Activated T-cell treated with anti-CD3 and anti-CD28 coated beads for 1 hour (primary cell): ENCODE measurements at regions not wholly inside any gene's neighbourhood (a gene's known extent, or its start where the extent isn't known, plus 50 kb on each side); places are given as distances from the start of the nearest gene placed in this dataset.
"Not testable (repeated sequence)": the region's sequence is repeated elsewhere in the genome, so short reads cannot be mapped to it uniquely, and the experiment has no call there.

Experiments
- DNase-seq: peaks from one replicate; pipeline ENCODE4 v3.0.0-alpha.2; 2020; ENCODE audit warnings: low read depth

GRCh38 chr22:42217752-42218280 is 52.6 kb downstream of the TCF20 start:
- no peak for DNase-seq

DNA sequence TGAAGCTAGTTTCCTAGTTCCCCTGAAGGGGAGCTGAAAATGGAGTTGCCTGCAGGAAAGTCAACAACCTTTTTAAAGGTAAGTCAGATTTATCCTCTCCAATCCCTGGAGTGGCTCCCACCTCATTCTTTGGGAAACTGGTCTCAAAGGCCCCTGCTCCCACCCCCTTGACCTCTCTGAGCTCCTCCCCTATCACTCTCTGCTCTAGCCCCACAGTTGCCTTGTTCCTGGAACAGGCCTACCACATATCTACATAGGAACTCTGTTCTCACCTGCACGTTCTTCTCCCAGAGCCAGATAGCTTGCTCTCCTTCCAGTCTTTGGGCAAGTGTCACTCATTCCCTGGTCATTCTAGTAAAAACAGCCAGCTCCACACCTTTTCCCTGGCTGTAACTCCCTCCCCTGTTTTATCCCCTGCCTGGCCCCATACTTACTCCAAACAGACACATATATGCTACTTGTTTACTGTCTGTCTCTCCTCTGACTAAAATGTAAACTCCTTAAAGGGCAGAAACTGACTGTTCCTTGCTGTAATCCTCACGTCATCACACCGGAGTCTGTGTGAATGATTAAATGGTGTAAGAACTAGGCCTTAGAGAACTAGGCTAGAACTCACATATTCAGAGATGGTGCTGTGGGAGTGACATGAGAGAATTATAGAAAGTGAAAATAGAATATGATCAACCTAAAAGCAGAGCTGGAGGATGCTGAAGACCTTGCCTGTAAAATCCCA is 53.3 kb downstream of the TCF20 start:
- DNase-seq, result no peak

DNA sequence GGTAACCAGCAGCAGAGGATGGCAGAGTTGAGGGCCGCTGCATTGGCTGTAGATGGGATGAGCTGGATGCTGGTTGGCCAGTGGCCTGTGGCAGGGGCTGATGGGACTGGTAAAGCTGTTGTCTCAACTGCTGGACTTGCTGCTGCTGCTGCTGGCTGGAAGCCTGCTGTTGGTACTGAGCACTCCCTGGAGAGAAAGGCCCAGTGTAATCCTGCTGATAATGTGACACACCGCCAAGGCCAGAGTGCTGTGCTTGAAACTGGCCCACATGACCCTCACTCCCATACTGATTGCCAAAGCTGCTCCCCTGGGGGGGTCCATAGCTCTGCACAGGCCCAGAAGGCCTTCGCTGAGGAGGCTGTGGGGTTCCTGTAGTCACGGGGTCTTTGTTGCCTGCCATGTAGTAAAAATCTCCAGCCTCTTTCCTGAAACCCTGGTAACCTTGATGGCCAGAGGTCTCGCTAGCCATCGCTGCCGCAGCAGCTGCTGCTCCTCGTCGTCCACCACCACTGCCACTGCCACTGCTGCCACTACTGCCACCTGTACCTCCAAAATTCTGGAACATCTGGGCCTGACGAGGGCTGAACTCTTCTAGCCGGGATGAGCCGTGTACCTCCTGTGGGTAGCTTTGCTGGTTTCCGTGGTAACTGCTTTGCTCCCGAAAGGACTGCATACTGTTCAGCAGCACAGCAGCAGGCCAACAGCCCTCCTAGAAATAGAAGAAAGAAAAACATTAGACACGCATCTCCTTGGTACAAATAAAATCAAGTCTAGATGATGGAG is 55.6 kb downstream of the TCF20 start:
- DNase-seq, result no peak

DNA sequence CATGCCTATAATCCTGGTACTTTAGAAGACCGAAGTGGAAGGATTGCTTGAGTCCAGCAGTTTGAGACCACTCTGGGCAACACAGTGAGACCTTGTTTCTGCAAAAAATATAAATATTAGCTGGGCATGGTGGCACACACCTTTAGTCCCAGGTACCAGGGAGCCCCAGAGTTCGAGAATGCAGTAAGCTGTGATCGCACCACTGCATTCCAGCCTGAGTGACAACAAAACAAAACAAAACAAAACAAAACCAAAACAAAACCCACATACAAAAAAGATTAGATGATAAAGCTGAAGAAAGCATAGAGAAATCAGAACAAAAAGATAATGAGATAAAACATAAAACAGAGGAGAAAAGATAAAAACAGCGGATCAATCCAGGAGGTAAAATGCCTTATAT is 62.1 kb downstream of the TCF20 start:
- no peak for DNase-seq

DNA sequence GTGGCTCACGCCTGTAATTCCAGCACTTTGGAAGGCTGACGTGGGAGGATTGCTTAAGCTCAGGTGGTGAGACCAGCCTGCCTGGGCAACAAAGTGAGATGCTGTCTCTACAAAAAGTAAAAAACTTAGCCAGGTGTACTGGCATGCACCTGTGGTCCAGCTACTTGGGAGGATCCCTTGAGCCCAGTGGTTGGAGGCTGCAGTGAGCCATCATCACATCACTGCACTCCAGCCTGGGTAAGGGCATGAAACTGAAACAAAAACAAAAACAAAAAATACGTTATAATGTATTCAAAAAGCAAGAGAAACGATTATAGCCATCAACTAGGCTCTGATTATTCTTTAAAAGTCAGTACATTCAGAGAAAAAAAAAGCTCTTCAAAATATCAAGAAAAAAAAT is 62.5 kb downstream of the TCF20 start:
- no peak for DNase-seq

- no peak for DNase-seq
Observed at GRCh38 chr22:42203609-42204008, 66.8 kb downstream of the TCF20 start.

DNA sequence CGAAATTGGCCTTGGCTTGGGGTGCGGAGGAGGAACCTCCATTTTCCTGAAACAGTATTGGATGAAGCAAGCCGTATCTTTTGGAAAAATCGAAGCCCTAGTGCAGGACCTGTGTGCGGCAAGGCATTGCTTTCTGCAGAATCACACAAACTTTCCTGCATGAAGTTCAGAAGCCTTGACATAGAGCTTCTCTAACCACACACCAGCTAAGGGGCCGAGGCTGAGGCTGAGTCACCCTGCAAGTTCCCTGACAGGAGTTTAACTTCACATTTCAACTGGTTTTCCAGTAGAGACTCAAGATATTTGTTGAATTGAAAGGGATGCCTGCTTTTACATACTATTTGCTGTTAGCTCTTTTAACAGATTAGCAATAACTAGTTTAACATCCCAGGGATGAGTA is 67.8 kb downstream of the TCF20 start:
- peak; percentile 24 for DNase-seq

DNA sequence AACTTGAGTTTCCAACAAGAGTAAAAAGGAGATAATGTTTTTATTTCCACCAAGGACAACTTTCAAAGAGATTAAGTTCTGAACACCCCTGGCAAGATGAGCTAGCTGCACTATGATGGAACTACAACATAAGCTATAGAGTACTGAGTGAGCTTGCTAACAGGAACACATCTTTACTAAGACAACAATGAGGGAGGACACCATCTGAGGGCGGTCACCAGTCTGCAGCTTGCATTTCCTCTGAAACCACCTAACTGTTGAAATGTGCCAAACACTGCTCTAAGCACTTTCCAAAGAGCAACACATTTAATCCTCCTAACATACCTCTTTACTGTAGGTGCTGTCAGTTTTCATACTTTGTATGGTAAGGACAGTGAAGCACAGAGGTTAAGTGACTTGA is 68.4 kb downstream of the TCF20 start:
- DNase-seq, result no peak

DNA sequence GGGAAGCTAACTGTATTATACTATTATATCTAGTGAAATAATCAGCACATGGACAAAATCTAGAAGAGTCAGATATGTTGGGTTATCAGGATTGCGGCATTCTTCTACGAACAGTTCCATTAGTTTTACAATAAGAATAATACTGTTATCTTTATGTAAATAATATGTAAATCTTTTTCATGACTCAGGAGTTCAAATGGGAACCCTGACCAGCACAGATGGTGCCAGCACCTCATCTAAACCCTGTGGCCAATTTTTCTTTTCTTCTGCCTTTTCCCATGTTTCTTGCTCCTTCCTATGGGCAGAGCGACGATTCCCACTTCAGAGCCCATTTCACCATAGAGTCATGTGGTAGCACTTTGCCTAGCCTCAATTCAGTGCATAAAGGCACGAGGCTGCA is 68.4 kb upstream of the CYP2D6 start:
- DNase-seq, result no peak

DNA sequence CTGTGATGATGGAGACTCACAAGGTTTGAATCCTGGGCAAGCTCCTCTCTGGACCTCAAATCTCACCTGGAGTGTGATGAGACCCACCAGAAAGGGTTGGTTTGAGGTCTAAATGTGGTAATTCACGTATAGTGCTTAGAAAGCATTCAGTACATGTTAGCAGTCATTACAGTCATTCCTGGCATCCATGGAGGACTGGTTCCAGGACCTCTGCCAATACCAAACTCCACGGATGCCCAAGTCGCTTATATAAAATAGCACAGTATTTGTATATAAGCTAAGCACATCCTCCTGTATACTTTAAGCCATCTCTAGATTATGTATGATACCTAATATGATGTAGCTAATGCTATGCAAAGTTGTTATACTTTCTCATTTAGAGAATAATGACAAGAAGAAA is 67.6 kb upstream of the CYP2D6 start:
- no peak for DNase-seq

- DNase-seq, result no peak
Observed at GRCh38 chr22:42196454-42196853, 65.8 kb upstream of the CYP2D6 start.

GRCh38 chr22:42194953-42195352 is 64.3 kb upstream of the CYP2D6 start:
- no peak for DNase-seq

DNA sequence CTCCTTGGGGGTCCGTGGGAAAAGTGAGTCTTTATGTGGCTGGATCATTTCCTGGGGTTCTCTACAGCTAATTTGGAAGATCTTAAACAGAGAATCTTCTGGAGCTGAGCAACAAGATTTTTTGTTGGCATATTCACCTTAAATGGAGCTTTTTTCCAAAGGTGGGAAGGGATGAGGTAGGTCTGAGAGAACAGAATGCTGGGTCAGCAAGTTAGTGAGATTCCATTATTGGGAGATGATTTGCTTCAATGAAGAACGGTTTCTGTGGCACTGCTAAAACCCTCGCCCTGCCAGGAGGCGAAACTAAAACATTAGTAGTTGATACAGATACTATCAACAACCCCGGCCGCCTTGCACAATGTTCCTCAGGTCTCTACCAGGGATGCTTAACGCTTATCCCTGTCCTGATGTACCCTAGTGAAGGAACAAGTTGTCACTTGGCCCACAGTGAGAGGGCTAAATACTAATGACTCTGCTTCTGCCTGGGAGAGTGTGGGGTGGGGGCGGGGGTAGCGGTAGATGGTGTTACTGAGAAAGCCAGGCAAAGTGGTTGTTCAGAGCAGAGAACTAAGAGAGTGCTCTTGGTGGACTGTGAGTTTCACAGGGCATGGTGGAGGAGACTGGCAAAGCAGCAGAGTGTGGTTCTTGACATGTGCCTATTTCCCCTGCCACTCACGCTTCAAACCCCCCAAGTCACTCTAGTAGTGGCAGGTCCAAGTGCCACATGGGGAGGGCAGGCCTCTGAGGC is 63.7 kb upstream of the CYP2D6 start:
- no peak for DNase-seq

GRCh38 chr22:42192547-42192946 is 61.9 kb upstream of the CYP2D6 start:
- DNase-seq, result no peak

DNA sequence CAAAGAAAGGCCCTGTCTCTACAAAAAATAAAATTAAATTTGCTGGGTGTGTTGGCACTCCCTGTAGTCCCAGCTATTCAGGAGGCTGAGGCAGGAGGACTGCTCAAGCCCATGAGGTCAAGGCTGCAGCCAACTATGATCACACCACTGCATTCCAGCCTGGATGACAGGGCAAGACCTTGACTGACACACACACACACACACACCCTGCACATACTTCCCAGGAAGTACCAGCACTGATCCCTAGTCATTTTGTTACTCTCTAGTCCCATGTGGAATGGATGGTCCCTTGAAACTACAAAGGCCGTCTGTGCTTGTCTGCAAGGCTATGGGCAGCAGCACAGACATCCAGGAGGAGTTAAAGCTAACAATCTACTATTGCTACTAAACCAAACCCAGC is 59.7 kb upstream of the CYP2D6 start:
- DNase-seq, result no peak

DNA sequence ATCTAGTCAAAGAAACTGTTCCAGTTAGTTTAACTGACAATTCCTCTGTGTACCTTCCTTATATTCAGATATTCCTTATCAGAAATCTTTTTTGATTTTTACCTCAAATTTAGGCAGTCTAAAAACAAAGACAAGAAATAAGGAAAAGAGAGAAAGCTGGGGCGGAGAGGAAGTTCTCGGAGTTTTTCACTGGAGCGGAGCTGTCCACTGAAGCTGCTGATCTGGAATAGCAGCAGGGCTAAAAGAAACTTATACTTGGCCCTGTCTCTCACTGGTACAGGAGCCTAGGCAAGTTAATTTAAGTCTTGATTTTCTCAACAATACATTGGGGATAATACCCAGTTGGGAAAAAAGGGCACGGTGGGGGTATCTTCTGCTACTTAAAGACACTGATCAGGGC is 59.2 kb upstream of the CYP2D6 start:
- no peak for DNase-seq

DNA sequence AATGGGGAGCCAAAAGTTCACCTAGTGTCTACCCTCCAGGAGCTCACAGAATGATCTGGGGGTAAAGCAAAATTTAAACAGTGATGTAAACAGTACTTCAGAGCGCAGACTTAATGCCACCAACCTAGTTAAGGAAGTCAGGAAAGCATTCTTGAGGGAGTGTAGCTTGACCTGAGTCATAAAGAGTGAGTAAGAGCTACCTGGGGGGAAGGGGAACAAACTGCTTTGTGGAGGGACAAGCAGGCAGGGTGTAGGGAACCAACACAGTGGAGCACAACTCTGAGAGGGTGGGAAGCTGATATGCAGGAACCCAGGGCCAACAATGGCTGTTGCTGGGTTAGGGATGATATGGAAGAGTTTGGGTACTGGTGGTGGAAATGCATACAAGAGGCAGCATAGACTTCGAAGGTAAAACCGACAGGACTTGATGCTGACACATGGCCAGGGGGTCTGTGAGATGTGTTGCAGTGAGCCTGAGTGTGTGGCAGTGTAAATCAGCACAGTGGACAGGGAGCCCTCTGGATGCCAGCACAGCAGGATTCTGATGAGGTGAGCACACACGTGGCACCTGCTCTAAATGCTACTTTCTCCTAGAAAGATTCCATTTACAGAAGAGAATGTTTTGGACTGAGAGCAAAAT is 58.3 kb upstream of the CYP2D6 start:
- no peak for DNase-seq

DNA sequence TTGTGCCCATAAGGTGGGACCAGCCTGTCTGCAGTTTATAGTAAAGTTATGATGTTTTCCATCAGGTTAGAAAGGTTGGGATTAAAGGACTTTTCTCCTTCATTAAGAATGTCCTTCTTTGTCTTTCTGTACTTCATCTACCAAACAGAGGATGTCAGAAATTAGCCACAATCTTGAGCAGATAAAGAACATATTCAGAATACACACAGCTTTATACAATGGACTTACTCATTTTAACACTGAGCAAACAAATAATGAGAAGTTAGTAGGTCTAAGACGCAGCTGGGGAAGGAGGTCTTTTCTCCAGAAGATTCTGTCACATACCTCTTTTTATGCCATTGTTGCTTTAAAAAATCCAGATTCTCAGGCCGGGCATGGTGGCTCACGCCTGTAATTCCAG is 57.0 kb upstream of the CYP2D6 start:
- DNase-seq, result no peak

DNA sequence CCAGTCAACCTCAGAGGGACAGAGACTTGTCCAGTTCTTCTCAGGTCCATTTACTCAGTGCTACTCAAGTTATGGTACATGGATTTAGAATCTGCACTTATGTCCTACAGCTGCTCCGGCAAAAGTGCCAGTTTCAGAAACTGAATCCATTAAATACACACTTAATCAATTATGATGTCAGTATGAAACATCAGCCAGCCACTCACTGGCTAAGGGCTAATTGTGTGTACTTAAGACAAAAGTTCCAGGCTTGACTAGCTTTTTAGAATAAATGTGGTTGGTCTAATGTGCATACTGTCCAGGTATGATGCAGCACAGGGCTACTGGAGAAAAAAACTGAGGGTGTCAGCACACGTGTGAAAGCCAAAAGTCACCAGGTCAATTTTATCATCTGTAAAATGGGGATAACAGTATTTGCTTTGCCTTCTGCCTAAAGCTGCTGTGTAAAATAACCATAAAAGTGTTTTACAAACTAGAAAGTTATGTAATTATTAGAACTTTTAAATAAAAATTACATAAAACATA is 55.4 kb upstream of the CYP2D6 start:
- no peak for DNase-seq

DNA sequence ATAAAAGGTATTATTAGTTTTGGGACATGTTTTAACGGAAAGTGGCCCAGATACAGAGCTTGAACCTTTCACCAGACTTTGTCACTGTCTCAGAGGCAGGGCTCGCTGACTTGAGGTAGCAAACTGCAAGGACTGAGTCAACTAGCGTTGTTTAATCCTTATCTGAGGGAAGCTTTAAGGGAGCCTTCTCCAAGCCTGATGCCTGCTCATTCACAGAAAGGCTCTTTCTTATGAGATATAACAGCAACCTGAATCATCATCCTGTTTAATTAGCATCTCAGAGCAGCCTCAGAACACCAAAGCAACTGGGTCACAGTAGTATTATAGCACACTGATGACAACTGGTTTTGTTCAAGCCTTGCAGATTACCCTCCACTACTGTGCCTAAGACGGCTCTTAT is 54.2 kb upstream of the CYP2D6 start:
- DNase-seq, result no peak

- DNase-seq, result not testable (repeated sequence)
Observed at GRCh38 chr22:42183461-42184059, 53.0 kb upstream of the CYP2D6 start.
